GM12878 (cell line): ENCODE measurements at regions not wholly inside any gene's neighbourhood (a gene's known extent, or its start where the extent isn't known, plus 50 kb on each side); places are given as distances from the start of the nearest gene placed in this dataset.
"Not testable (repeated sequence)": the region's sequence is repeated elsewhere in the genome, so short reads cannot be mapped to it uniquely, and the experiment has no call there.

Source experiments
- ASH2L ChIP-seq: fragments of 300-600, 200-600 bp; sonication (generic); IDR thresholded peaks from 2 replicates; pipeline ENCODE4 v1.6.1; 2017; ENCODE audit warnings: low read depth, mild to moderate bottlenecking, borderline replicate concordance
- CTCF ChIP-seq, 3 experiments: IDR thresholded peaks in 2 of 3; conservative IDR thresholded peaks in 1 of 3; 2 replicates each; pipeline ENCODE4 v1.5.1; 2011; ENCODE audit warnings: low read depth in 3 of 3, low read length in 3 of 3, mild to moderate bottlenecking in 3 of 3, control low read depth in 2 of 3, moderate library complexity in 2 of 3, inconsistent platforms in 1 of 3, mixed read lengths in 1 of 3; ENCODE audit not compliant: control insufficient read depth in 2 of 3, insufficient read depth in 1 of 3; ENCODE audit errors: extremely low read depth in 1 of 3
- NBN ChIP-seq: fragments of 450-650 bp; IDR thresholded peaks from 2 replicates; pipeline ENCODE4 v1.6.1; 2016
- RCOR1 ChIP-seq: conservative IDR thresholded peaks from 2 replicates; pipeline ENCODE4 v1.6.1; 2012; ENCODE audit warnings: low read depth, low read length, improper control_type of control experiment
- ZBED1 ChIP-seq: IDR thresholded peaks from 2 replicates; pipeline ENCODE4 v1.6.1; 2016; ENCODE audit warnings: borderline replicate concordance

- not testable (repeated sequence) for TF ChIP-seq RCOR1; ASH2L; ZBED1; CTCF (IDR thresholded peaks at IDR 0.05 in 2 of 3, conservative IDR thresholded peaks at IDR 0.05 in 1 of 3; ENCODE audit: control insufficient read depth in 2 of 3, extremely low read depth in 1 of 3, insufficient read depth in 1 of 3, low read depth in 3 of 3, low read length in 3 of 3); NBN
Observed at GRCh38 chr11:42822188-42822587, 489.6 kb upstream of the API5 start.
